Renal pelvis (tissue), 1 donor: ENCODE measurements at regions not wholly inside any gene's neighbourhood (a gene's known extent, or its start where the extent isn't known, plus 50 kb on each side); places are given as distances from the start of the nearest gene placed in this dataset.

Experiments used
- DNase-seq: peaks from one replicate; pipeline ENCODE4 v3.0.0-alpha.2; 2013

- peak; percentile 35 for DNase-seq
Observed at GRCh38 chr2:119049968-119050704, 108.1 kb downstream of the MARCO start.
